SKM-1 treated with dmso at 0.1 percent for 144 hours (cell line): ENCODE measurements at regions not wholly inside any gene's neighbourhood (a gene's known extent, or its start where the extent isn't known, plus 50 kb on each side); places are given as distances from the start of the nearest gene placed in this dataset.
"Not testable (repeated sequence)": the region's sequence is repeated elsewhere in the genome, so short reads cannot be mapped to it uniquely, and the experiment has no call there.

Experiments used
- DNase-seq: peaks from one replicate; lab custom pipeline; 2025; ENCODE audit not compliant: unreplicated experiment; lab: John Stamatoyannopoulos, UW

- DNase-seq = no peak
Observed at GRCh38 chr2:14827226-14828023, 194.9 kb downstream of the LRATD1 start.

GRCh38 chr2:14828223-14828622 lies 195.7 kb downstream of the LRATD1 start:
- DNase-seq = no peak

GRCh38 chr2:14828968-14829367 lies 196.5 kb downstream of the LRATD1 start:
- DNase-seq = no peak

GRCh38 chr2:14831458-14831857 lies 198.9 kb downstream of the LRATD1 start:
- no peak for DNase-seq

- no peak for DNase-seq
Observed at GRCh38 chr2:14843507-14844204, 211.1 kb downstream of the LRATD1 start.

GRCh38 chr2:14855751-14856150 lies 223.2 kb downstream of the LRATD1 start:
- DNase-seq = no peak

GRCh38 chr2:14861181-14861580 lies 228.7 kb downstream of the LRATD1 start:
- no peak for DNase-seq

GRCh38 chr2:14866736-14867352 lies 234.3 kb downstream of the LRATD1 start:
- DNase-seq = no peak

- DNase-seq = no peak
Observed at GRCh38 chr2:14867853-14868252, 235.3 kb downstream of the LRATD1 start.

GRCh38 chr2:14872779-14873325 lies 240.3 kb downstream of the LRATD1 start:
- DNase-seq = no peak

- no peak for DNase-seq
Observed at GRCh38 chr2:14881651-14882327, 249.3 kb downstream of the LRATD1 start.

- DNase-seq = no peak
Observed at GRCh38 chr2:14884651-14885050, 252.1 kb downstream of the LRATD1 start.

GRCh38 chr2:14891546-14891945 lies 259.0 kb downstream of the LRATD1 start:
- no peak for DNase-seq

- DNase-seq = no peak
Observed at GRCh38 chr2:14896330-14897030, 264.0 kb downstream of the LRATD1 start.

- DNase-seq = no peak
Observed at GRCh38 chr2:14899621-14900414, 267.3 kb downstream of the LRATD1 start.

- no peak for DNase-seq
Observed at GRCh38 chr2:14901737-14902136, 269.2 kb downstream of the LRATD1 start.

GRCh38 chr2:14902953-14903352 lies 270.4 kb downstream of the LRATD1 start:
- DNase-seq = no peak

- DNase-seq = peak; percentile 64
Observed at GRCh38 chr2:14903709-14904374, 271.3 kb downstream of the LRATD1 start.

GRCh38 chr2:14904378-14904777 lies 271.9 kb downstream of the LRATD1 start:
- not testable (repeated sequence) for DNase-seq
